ENCODE measurements at regions not wholly inside any gene's neighbourhood (a gene's known extent, or its start where the extent isn't known, plus 50 kb on each side); places are given as distances from the start of the nearest gene placed in this dataset.

DNA sequence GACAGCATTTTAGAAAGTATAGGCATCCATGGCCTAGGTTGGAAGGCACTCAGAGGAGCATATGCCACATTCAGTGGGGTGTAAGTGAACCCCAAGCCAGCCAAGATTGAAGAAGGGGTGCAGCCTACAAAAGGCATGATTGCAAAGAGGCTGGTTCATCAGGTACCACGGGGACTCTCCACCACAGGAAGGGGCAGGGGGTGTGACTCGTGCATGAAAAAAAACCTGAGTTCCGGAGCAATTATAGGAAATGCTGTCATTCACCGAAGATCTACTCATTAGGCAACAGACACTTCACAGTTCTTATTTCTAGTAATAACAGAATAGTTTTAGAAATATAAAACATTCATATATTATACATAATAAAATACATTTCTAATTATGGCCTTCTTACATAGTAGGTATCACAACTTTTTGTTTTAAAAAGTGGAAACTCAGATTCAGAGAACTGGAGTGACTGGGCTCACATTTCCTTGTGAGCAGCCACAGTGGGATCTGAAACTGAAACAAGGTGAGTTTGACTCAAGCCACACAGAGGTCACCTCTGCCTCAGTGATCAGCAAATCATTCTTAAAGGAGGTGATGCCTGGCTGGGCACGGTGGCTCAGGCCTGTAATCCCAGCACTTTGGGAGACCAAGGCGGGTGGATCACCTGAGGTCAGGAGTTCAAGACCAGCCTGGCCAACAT is 188.4 kb upstream of the GYPC start:
- TF ChIP-seq EZH2 (IDR thresholded peaks at IDR 0.05; ENCODE audit: borderline replicate concordance) (no peak), EZH2phosphoT487 (IDR thresholded peaks at IDR 0.05; ENCODE audit: low read depth, severe bottlenecking, unreplicated experiment) (no peak)
- TF ChIP-seq, protein P1, sequence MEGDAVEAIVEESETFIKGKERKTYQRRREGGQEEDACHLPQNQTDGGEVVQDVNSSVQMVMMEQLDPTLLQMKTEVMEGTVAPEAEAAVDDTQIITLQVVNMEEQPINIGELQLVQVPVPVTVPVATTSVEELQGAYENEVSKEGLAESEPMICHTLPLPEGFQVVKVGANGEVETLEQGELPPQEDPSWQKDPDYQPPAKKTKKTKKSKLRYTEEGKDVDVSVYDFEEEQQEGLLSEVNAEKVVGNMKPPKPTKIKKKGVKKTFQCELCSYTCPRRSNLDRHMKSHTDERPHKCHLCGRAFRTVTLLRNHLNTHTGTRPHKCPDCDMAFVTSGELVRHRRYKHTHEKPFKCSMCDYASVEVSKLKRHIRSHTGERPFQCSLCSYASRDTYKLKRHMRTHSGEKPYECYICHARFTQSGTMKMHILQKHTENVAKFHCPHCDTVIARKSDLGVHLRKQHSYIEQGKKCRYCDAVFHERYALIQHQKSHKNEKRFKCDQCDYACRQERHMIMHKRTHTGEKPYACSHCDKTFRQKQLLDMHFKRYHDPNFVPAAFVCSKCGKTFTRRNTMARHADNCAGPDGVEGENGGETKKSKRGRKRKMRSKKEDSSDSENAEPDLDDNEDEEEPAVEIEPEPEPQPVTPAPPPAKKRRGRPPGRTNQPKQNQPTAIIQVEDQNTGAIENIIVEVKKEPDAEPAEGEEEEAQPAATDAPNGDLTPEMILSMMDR (IDR thresholded peaks at IDR 0.05; ENCODE audit: poor library complexity), result no peak
